ENCODE measurements at regions not wholly inside any gene's neighbourhood (a gene's known extent, or its start where the extent isn't known, plus 50 kb on each side); places are given as distances from the start of the nearest gene placed in this dataset.
"Not testable (repeated sequence)": the region's sequence is repeated elsewhere in the genome, so short reads cannot be mapped to it uniquely, and the experiment has no call there.

- no peak for DNase-seq (ENCODE audit: extremely low read depth, low read depth, low spot score)
These were observed 68.7 kb upstream of the PRR23C start for GRCh38 chr3:139113231-139113992.

- no peak for DNase-seq (ENCODE audit: extremely low read depth, low read depth, low spot score)
These were observed 69.3 kb upstream of the PRR23C start for GRCh38 chr3:139113993-139114375.

- DNase-seq (ENCODE audit: extremely low read depth, low read depth, low spot score): not testable (repeated sequence)
These were observed 71.9 kb upstream of the PRR23C start for GRCh38 chr3:139116631-139117030.

GRCh38 chr3:139117136-139117675, 72.5 kb upstream of the PRR23C start:
- DNase-seq (ENCODE audit: extremely low read depth, low read depth, low spot score): no peak

- DNase-seq (ENCODE audit: extremely low read depth, low read depth, low spot score): no peak
These were observed 73.4 kb upstream of the PRR23C start for GRCh38 chr3:139117883-139118760.

GRCh38 chr3:139118835-139119234, 74.1 kb upstream of the PRR23C start:
- no peak for DNase-seq (ENCODE audit: extremely low read depth, low read depth, low spot score)

GRCh38 chr3:139119331-139120025, 74.8 kb upstream of the PRR23C start:
- no peak for DNase-seq (ENCODE audit: extremely low read depth, low read depth, low spot score)

- no peak for DNase-seq (ENCODE audit: extremely low read depth, low read depth, low spot score)
These were observed 75.7 kb upstream of the PRR23C start for GRCh38 chr3:139120086-139121056.

- no peak for DNase-seq (ENCODE audit: extremely low read depth, low read depth, low spot score)
These were observed 77.0 kb upstream of the PRR23C start for GRCh38 chr3:139121513-139122220.

GRCh38 chr3:139122221-139122581, 77.5 kb upstream of the PRR23C start:
- DNase-seq (ENCODE audit: extremely low read depth, low read depth, low spot score): no peak

GRCh38 chr3:139122612-139123011, 77.9 kb upstream of the PRR23C start:
- DNase-seq (ENCODE audit: extremely low read depth, low read depth, low spot score): no peak

GRCh38 chr3:139123377-139124095, 78.8 kb upstream of the PRR23C start:
- DNase-seq (ENCODE audit: extremely low read depth, low read depth, low spot score): no peak

GRCh38 chr3:139124197-139124596, 79.5 kb upstream of the PRR23C start:
- DNase-seq (ENCODE audit: extremely low read depth, low read depth, low spot score): no peak

- no peak for DNase-seq (ENCODE audit: extremely low read depth, low read depth, low spot score)
These were observed 82.4 kb upstream of the PRR23C start for GRCh38 chr3:139127101-139127500.

- not testable (repeated sequence) for DNase-seq (ENCODE audit: extremely low read depth, low read depth, low spot score)
These were observed 82.9 kb upstream of the PRR23C start for GRCh38 chr3:139127629-139128028.

GRCh38 chr3:139128803-139129202, 84.1 kb upstream of the PRR23C start:
- DNase-seq (ENCODE audit: extremely low read depth, low read depth, low spot score): no peak

- no peak for DNase-seq (ENCODE audit: extremely low read depth, low read depth, low spot score)
These were observed 85.2 kb upstream of the PRR23C start for GRCh38 chr3:139129892-139130291.

- DNase-seq (ENCODE audit: extremely low read depth, low read depth, low spot score): no peak
These were observed 85.9 kb upstream of the PRR23C start for GRCh38 chr3:139130390-139131140.
